ENCODE measurements at regions not wholly inside any gene's neighbourhood (a gene's known extent, or its start where the extent isn't known, plus 50 kb on each side); places are given as distances from the start of the nearest gene placed in this dataset.

GRCh38 chr6:56767892-56768531 is 125.3 kb upstream of the DST start:
- no peak for DNase-seq

- DNase-seq = no peak
Measured at GRCh38 chr6:56767435-56767834, 124.7 kb upstream of the DST start.

GRCh38 chr6:56766806-56767178 is 124.1 kb upstream of the DST start:
- no peak for DNase-seq

- no peak for DNase-seq
Measured at GRCh38 chr6:56766139-56766805, 123.6 kb upstream of the DST start.

GRCh38 chr6:56765494-56765893 is 122.8 kb upstream of the DST start:
- DNase-seq = no peak

GRCh38 chr6:56764081-56764566 is 121.4 kb upstream of the DST start:
- DNase-seq = peak in 19 of 58 donors; percentile 12 to 70 (median 32)

- no peak for DNase-seq
Measured at GRCh38 chr6:56761651-56762050, 119.0 kb upstream of the DST start.

GRCh38 chr6:56760842-56761241 is 118.2 kb upstream of the DST start:
- DNase-seq = no peak

GRCh38 chr6:56759521-56759920 is 116.8 kb upstream of the DST start:
- DNase-seq = peak in 9 of 58 donors; percentile 6 to 41 (median 24)

GRCh38 chr6:56758553-56758952 is 115.9 kb upstream of the DST start:
- no peak for DNase-seq

GRCh38 chr6:56758120-56758519 is 115.4 kb upstream of the DST start:
- peak in 1 of 58 donors; percentile 58 for DNase-seq

- peak in 19 of 58 donors; percentile 9 to 72 (median 29) for DNase-seq
Measured at GRCh38 chr6:56757588-56757984, 114.9 kb upstream of the DST start.

- DNase-seq = no peak
Measured at GRCh38 chr6:56756791-56757587, 114.3 kb upstream of the DST start.

- peak in 5 of 58 donors; percentile 9 to 47 (median 23) for DNase-seq
Measured at GRCh38 chr6:56756219-56756789, 113.6 kb upstream of the DST start.

GRCh38 chr6:56755040-56755439 is 112.4 kb upstream of the DST start:
- no peak for DNase-seq

- DNase-seq = no peak
Measured at GRCh38 chr6:56753811-56754210, 111.1 kb upstream of the DST start.

- no peak for DNase-seq
Measured at GRCh38 chr6:56752534-56752933, 109.8 kb upstream of the DST start.

GRCh38 chr6:56752009-56752408 is 109.3 kb upstream of the DST start:
- DNase-seq = no peak

GRCh38 chr6:56751604-56752003 is 108.9 kb upstream of the DST start:
- DNase-seq = no peak

- DNase-seq = no peak
Measured at GRCh38 chr6:56750686-56751085, 108.0 kb upstream of the DST start.

- DNase-seq = no peak
Measured at GRCh38 chr6:56749632-56750151, 107.0 kb upstream of the DST start.

Measured in anterior cingulate cortex (tissue), 58 donors.